ENCODE measurements at regions not wholly inside any gene's neighbourhood (a gene's known extent, or its start where the extent isn't known, plus 50 kb on each side); places are given as distances from the start of the nearest gene placed in this dataset.

- TF ChIP-seq EP300 (IDR thresholded peaks at IDR 0.05; ENCODE audit: borderline replicate concordance), result no peak
- no peak for TF ChIP-seq USF1 (IDR thresholded peaks at IDR 0.05)
- TF ChIP-seq YY1 (IDR thresholded peaks at IDR 0.05; ENCODE audit: low read depth), result no peak
- no peak for TF ChIP-seq EGR1 (IDR thresholded peaks at IDR 0.05)
- TF ChIP-seq ZBTB7A (IDR thresholded peaks at IDR 0.05; ENCODE audit: low read depth), result no peak
- TF ChIP-seq, protein P1, sequence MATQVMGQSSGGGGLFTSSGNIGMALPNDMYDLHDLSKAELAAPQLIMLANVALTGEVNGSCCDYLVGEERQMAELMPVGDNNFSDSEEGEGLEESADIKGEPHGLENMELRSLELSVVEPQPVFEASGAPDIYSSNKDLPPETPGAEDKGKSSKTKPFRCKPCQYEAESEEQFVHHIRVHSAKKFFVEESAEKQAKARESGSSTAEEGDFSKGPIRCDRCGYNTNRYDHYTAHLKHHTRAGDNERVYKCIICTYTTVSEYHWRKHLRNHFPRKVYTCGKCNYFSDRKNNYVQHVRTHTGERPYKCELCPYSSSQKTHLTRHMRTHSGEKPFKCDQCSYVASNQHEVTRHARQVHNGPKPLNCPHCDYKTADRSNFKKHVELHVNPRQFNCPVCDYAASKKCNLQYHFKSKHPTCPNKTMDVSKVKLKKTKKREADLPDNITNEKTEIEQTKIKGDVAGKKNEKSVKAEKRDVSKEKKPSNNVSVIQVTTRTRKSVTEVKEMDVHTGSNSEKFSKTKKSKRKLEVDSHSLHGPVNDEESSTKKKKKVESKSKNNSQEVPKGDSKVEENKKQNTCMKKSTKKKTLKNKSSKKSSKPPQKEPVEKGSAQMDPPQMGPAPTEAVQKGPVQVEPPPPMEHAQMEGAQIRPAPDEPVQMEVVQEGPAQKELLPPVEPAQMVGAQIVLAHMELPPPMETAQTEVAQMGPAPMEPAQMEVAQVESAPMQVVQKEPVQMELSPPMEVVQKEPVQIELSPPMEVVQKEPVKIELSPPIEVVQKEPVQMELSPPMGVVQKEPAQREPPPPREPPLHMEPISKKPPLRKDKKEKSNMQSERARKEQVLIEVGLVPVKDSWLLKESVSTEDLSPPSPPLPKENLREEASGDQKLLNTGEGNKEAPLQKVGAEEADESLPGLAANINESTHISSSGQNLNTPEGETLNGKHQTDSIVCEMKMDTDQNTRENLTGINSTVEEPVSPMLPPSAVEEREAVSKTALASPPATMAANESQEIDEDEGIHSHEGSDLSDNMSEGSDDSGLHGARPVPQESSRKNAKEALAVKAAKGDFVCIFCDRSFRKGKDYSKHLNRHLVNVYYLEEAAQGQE (IDR thresholded peaks at IDR 0.05; ENCODE audit: low read depth), result no peak
Observed at GRCh38 chr1:168490306-168490705, 53.5 kb downstream of the XCL2 start.
